AG20443 (cell line): ENCODE measurements at regions not wholly inside any gene's neighbourhood (a gene's known extent, or its start where the extent isn't known, plus 50 kb on each side); places are given as distances from the start of the nearest gene placed in this dataset.

Experiments
- DNase-seq: peaks from one replicate; pipeline ENCODE4 v3.0.0; 2012; ENCODE audit warnings: low spot score, mixed read lengths

GRCh38 chr15:31274496-31275330 is 51.9 kb upstream of the KLF13 start:
- DNase-seq, result peak; percentile 12

DNA sequence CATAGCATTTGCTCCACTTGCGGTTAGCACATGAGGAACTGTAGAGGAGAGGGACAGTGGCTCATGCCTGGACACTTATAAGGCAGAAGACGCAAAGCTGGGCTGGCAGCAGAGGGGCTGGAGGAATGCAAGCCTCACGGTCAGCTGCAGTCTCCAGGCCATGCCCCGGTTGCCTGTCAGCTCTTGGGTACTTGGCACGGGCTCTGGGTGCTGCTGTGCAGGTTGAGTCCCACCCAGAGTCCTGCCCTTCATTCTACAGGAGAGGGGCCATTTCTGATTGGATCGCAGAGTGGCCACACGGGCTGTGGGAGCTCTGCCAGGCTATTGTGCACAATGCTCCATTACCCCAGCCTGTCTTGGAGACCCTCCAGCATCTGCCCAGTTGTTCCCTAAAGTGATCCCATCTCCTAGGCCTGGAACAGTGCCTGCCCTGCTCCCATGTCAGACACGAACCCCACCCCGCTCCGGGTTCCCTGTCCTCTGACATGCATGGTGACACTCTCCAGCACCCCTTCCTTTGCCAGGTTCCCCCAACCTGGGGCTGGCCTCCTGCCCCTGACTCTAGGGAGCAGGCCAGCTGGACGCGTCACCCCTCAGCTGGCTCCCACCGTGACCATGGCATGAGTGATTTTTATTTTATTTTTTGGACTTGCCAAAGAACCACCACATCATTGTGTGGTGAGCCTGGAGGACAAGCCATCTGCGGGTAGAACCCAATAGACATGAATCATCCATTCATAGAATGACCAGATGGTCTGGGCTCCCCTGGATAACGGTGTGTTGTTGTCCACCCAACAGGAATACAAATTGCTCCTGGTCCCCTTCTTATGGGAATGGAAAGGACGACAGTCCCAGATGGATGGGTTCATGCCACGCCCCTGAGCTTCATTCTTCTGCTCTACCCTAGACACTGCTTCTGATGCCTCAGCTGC is 51.0 kb upstream of the KLF13 start:
- peak; percentile 7 for DNase-seq

GRCh38 chr15:31276596-31277298 is 49.9 kb upstream of the KLF13 start:
- peak; percentile 4 for DNase-seq
